OCI-LY1 (cell line): ENCODE measurements at regions not wholly inside any gene's neighbourhood (a gene's known extent, or its start where the extent isn't known, plus 50 kb on each side); places are given as distances from the start of the nearest gene placed in this dataset.

Experiments used
- CTCF ChIP-seq: fragments of 200-600 bp; sonication (generic), shearing (Covaris generic); IDR thresholded peaks from 2 replicates; pipeline ENCODE4 v1.5.1; 2017; ENCODE audit warnings: mild to moderate bottlenecking, antibody characterized with exemption, low read length, moderate library complexity, mixed read lengths
- EZH2 ChIP-seq: fragments of 200-600 bp; sonication (generic), shearing (Covaris generic); IDR thresholded peaks from 2 replicates; pipeline ENCODE4 v1.8.0; 2017; ENCODE audit warnings: borderline replicate concordance, mixed run types, mild to moderate bottlenecking, antibody characterized with exemption, low read length, moderate library complexity, mixed read lengths

GRCh38 chr20:11108102-11108810 is 434.5 kb upstream of the JAG1 start:
- TF ChIP-seq CTCF (no peak), EZH2 (no peak)
